ENCODE measurements at regions not wholly inside any gene's neighbourhood (a gene's known extent, or its start where the extent isn't known, plus 50 kb on each side); places are given as distances from the start of the nearest gene placed in this dataset.

DNA sequence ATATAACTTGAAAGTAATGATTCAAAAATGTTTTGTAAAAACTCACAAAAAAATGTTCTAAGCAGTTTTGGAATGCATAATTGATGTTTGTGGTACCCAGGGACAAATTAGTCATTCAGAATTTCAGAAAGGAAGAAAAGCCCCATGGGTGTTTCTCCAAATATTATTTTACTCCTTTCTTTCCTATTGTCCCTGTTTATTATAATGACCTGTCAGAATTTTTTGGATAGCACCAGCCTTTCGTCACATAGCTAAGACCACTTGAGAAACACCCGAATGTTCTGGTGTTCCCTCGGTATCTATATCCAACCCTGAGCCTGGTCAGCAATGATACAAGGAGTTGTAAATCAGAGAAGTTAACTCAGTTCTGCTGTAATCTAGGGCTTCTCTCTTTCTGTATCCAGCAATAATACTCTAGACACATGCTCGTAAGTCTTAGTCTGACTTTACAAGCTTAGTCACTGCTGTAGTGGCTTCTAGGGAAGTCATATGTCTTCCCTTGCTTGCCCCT lies 64.8 kb upstream of the MEOX2 start:
- TF ChIP-seq POLR2A (IDR thresholded peaks at IDR 0.05) = no peak
- TF ChIP-seq, protein P1, sequence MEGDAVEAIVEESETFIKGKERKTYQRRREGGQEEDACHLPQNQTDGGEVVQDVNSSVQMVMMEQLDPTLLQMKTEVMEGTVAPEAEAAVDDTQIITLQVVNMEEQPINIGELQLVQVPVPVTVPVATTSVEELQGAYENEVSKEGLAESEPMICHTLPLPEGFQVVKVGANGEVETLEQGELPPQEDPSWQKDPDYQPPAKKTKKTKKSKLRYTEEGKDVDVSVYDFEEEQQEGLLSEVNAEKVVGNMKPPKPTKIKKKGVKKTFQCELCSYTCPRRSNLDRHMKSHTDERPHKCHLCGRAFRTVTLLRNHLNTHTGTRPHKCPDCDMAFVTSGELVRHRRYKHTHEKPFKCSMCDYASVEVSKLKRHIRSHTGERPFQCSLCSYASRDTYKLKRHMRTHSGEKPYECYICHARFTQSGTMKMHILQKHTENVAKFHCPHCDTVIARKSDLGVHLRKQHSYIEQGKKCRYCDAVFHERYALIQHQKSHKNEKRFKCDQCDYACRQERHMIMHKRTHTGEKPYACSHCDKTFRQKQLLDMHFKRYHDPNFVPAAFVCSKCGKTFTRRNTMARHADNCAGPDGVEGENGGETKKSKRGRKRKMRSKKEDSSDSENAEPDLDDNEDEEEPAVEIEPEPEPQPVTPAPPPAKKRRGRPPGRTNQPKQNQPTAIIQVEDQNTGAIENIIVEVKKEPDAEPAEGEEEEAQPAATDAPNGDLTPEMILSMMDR (IDR thresholded peaks at IDR 0.05) = no peak
- Histone ChIP-seq H3K27me3 (no peaks in the 10 kb centered on the region), H3K27ac (no peak overlapping the region), H3K4me1 (no peaks in the 10 kb centered on the region), H3K36me3 (no peaks in the 10 kb centered on the region), H3K4me3 (no peak overlapping the region), H3K9me3 (no peaks in the 10 kb centered on the region)
- DNase-seq = no peak

DNA sequence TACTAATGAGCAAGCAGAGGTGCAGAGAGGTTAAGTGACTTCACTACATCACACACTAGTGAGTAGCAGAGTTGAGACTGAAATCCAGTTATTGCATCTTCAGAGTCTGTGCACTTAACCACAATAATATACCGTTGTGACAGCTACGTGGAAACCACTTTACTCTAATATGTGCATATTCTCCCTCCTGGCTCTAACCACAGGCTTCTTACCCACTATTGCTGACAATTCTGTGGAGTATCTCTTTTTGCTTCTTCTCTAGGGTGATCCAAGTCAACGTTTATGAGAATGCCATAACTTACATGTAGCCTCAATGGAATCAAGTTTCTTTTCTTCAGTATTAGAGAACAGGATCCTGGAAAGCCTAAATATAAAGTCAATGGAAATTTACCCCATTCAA lies 64.2 kb upstream of the MEOX2 start:
- Histone ChIP-seq H3K36me3 (no peaks in the 10 kb centered on the region), H3K27ac (no peak overlapping the region), H3K27me3 (no peaks in the 10 kb centered on the region), H3K9me3 (no peaks in the 10 kb centered on the region), H3K4me1 (no peaks in the 10 kb centered on the region), H3K4me3 (no peak overlapping the region)
- DNase-seq = no peak
- TF ChIP-seq POLR2A (IDR thresholded peaks at IDR 0.05) = no peak
- TF ChIP-seq, protein P1 (IDR thresholded peaks at IDR 0.05) = no peak

DNA sequence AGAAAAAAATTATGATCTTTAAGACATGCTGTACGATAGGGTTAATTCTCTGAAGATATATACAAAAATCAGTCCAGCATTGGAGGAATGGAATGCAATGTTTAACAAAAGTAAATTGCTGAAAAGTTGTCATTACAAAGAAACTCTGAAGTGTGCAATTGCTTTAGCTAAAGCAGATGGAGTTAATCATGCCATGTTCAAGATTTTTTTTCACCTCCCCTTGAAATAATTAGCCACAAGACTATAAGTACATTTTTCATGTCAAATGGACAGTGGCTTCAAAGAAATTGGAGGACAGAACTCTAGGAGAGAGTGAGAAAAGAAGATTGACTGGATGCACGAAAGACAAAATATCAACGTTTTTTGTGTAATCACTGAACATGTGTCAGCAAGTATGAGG lies 63.1 kb upstream of the MEOX2 start:
- Histone ChIP-seq H3K27me3 (no peaks in the 10 kb centered on the region), H3K4me3 (no peak overlapping the region), H3K9me3 (no peaks in the 10 kb centered on the region), H3K4me1 (no peaks in the 10 kb centered on the region), H3K36me3 (no peaks in the 10 kb centered on the region), H3K27ac (no peak overlapping the region)
- no peak for DNase-seq
- TF ChIP-seq, protein P1 (IDR thresholded peaks at IDR 0.05) = no peak
- no peak for TF ChIP-seq POLR2A (IDR thresholded peaks at IDR 0.05)

DNA sequence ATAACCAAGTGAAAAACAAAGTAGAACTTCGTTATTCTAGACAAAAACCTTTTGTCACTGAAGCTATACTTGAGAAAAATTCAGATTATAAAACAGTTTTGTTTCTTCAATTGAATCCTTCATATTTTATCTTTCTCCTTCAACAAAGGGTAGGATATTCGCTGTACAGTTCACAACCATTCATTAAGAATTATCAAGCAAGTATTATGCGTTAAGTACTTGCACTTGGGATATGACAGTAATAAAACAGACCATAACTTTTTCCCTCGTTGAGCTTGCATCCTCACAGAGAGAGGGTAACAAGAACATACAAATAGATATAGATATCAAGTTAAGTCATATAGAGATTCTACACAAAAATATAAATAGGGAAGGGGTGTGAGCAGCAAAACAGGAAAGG lies 61.2 kb upstream of the MEOX2 start:
- Histone ChIP-seq H3K27ac (no peak overlapping the region), H3K4me3 (no peak overlapping the region)

DNA sequence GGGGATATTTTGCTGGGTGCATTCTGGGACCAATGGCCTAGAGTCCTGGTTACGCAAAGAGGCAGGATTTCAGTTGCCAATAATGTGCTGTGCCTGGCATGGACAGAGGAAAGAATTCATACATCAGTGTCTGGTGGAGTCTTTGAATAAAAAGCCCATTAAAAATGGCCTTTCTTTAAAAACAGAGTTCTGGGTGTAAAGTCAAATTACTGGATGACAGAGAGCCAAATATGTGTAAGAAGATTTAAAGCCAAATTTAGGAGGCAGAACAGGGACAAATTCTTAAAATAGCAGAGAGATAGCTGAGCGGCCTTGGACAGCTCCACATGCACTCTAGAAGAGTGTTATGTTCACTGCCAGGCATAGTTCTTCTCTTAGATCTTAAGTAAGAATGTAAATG lies 60.8 kb upstream of the MEOX2 start:
- no peaks in the 10 kb centered on the region for H3K9me3 ChIP-seq
- H3K27ac ChIP-seq = no peak overlapping the region
- no peaks in the 10 kb centered on the region for H3K27me3 ChIP-seq
- TF ChIP-seq, protein P1 (IDR thresholded peaks at IDR 0.05) = no peak
- TF ChIP-seq POLR2A (IDR thresholded peaks at IDR 0.05) = no peak
- H3K4me1 ChIP-seq = no peaks in the 10 kb centered on the region
- no peaks in the 10 kb centered on the region for H3K36me3 ChIP-seq
- DNase-seq = no peak
- no peak overlapping the region for H3K4me3 ChIP-seq

More for the DNA sequence above, 61.2 kb upstream of the MEOX2 start:
- H3K27me3 ChIP-seq = no peaks in the 10 kb centered on the region
- no peak for DNase-seq
- no peak for TF ChIP-seq POLR2A (IDR thresholded peaks at IDR 0.05)
- TF ChIP-seq, protein P1 (IDR thresholded peaks at IDR 0.05) = no peak
- H3K4me1 ChIP-seq = no peaks in the 10 kb centered on the region
- H3K36me3 ChIP-seq = no peaks in the 10 kb centered on the region
- no peaks in the 10 kb centered on the region for H3K9me3 ChIP-seq

DNA sequence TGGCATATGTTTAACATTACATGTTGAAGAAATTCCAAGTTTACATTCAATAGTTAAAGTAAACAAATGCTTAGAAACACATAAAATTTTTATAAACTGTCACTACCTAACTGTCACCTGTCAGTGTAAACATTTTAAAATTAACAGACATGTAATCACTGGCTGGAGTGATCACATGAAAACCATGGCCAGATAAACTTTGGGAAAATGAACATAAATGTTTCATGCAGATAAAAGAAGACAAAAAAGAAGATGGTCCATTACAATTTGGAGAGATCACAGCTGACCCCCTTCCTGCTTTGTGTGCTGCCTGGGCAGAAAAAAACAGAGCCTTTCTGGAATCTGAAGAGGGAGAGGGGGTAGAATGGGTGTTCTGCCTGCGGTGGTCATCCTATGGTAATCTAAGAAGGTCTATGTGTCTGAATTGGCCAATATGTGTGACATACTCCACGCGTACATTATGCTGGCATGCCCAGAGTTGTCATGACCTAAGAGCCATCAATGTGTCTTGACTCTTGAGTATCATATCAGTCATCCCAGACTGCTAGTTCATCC lies 57.5 kb upstream of the MEOX2 start:
- H3K27ac ChIP-seq = no peak overlapping the region

More for the DNA sequence above, 57.5 kb upstream of the MEOX2 start:
- Histone ChIP-seq H3K36me3 (no peaks in the 10 kb centered on the region), H3K27me3 (no peaks in the 10 kb centered on the region), H3K4me3 (no peak overlapping the region), H3K9me3 (no peaks in the 10 kb centered on the region), H3K4me1 (no peaks in the 10 kb centered on the region)
- no peak for DNase-seq
- TF ChIP-seq, protein P1 (IDR thresholded peaks at IDR 0.05) = no peak
- no peak for TF ChIP-seq POLR2A (IDR thresholded peaks at IDR 0.05)
